Keratinocyte (primary cell): ENCODE measurements at regions not wholly inside any gene's neighbourhood (a gene's known extent, or its start where the extent isn't known, plus 50 kb on each side); places are given as distances from the start of the nearest gene placed in this dataset.

ENCODE experiments used
- DNase-seq: peaks from one replicate; pipeline ENCODE4 v3.0.0-alpha.2; 2011; ENCODE audit warnings: low read depth, missing footprints, low spot score
- FAIRE-seq: peaks from 2 replicates; lab custom pipeline; 2011; peaks lifted over from hg19 to GRCh38; lab: Jason Lieb, UNC
- H2AFZ ChIP-seq: 2 replicates; pipeline ENCODE4 v1.6.0; 2012; ENCODE audit warnings: low read length, control low read depth, inconsistent platforms; ENCODE audit not compliant: control insufficient read depth
- H3K27ac ChIP-seq: 2 replicates; pipeline ENCODE4 v1.5.1; 2011; ENCODE audit warnings: low read length; ENCODE audit not compliant: control insufficient read depth, insufficient read depth
- H3K27me3 ChIP-seq: 3 replicates; pipeline ENCODE4 v1.6.0; 2011; ENCODE audit warnings: low read length; ENCODE audit not compliant: control insufficient read depth, insufficient read depth; ENCODE audit errors: extremely low read depth
- H3K36me3 ChIP-seq, 2 experiments: 2 replicates in 1 of 2; 3 replicates in 1 of 2; pipeline ENCODE4 v1.5.1; 2011; ENCODE audit warnings: low read length in 2 of 2, mild to moderate bottlenecking in 1 of 2; ENCODE audit not compliant: control insufficient read depth in 2 of 2, insufficient read depth in 2 of 2; ENCODE audit errors: extremely low read depth in 1 of 2
- H3K4me1 ChIP-seq: 3 replicates; pipeline ENCODE4 v1.5.1; 2011; ENCODE audit warnings: low read length; ENCODE audit not compliant: control insufficient read depth, insufficient read depth; ENCODE audit errors: extremely low read depth
- H3K4me2 ChIP-seq: 3 replicates; pipeline ENCODE4 v1.6.0; 2011; ENCODE audit warnings: low read depth, low read length; ENCODE audit not compliant: control insufficient read depth, insufficient read depth; ENCODE audit errors: extremely low read depth
- H3K4me3 ChIP-seq, 3 experiments: fragments of 200-600 bp in 1 of 3; sonication (generic) in 1 of 3; 2 replicates in 2 of 3; 3 replicates in 1 of 3; pipeline ENCODE4 v1.5.1; 2011 to 2016; ENCODE audit warnings: low read length in 3 of 3, mild to moderate bottlenecking in 3 of 3, control low read depth in 2 of 3, inconsistent platforms in 1 of 3, low read depth in 1 of 3, mixed read lengths in 1 of 3, mixed run types in 1 of 3, moderate library complexity in 1 of 3; ENCODE audit not compliant: control insufficient read depth in 2 of 3, insufficient read depth in 2 of 3; ENCODE audit errors: extremely low read depth in 1 of 3
- H3K79me2 ChIP-seq: 2 replicates; pipeline ENCODE4 v1.6.0; 2012; ENCODE audit warnings: low read length; ENCODE audit not compliant: control insufficient read depth, insufficient read depth
- H3K9ac ChIP-seq: 3 replicates; pipeline ENCODE4 v1.6.0; 2011; ENCODE audit warnings: low read length; ENCODE audit not compliant: control insufficient read depth, insufficient read depth; ENCODE audit errors: extremely low read depth
- H3K9me1 ChIP-seq: 3 replicates; pipeline ENCODE4 v1.6.0; 2011; ENCODE audit warnings: low read length; ENCODE audit not compliant: control insufficient read depth, insufficient read depth; ENCODE audit errors: extremely low read depth
- H3K9me3 ChIP-seq: 2 replicates; pipeline ENCODE4 v1.5.1; 2012; ENCODE audit warnings: low read depth, low read length; ENCODE audit not compliant: control insufficient read depth
- H4K20me1 ChIP-seq: 3 replicates; pipeline ENCODE4 v1.6.0; 2011; ENCODE audit warnings: low read length; ENCODE audit not compliant: control insufficient read depth, insufficient read depth; ENCODE audit errors: extremely low read depth
- EZH2 ChIP-seq: IDR thresholded peaks from one replicate; pipeline ENCODE4 v1.6.1; 2012; ENCODE audit warnings: inconsistent platforms, mild to moderate bottlenecking, low read length, moderate library complexity
- dilution Hi-C: fragments of 300-500 bp; cut with MboI; formaldehyde crosslinking; loops from one replicate; pipeline ENCODE4 v1.7.0; 2020; ENCODE audit warnings: low sequenced_read_pairs; ENCODE audit not compliant: extremely low pct_ligation_motif_present
- TF ChIP-seq, protein P1 (sequence below), 3 experiments: IDR thresholded peaks in 1 of 3; conservative IDR thresholded peaks in 1 of 3; optimal IDR thresholded peaks in 1 of 3; 2 replicates in 2 of 3; 3 replicates in 1 of 3; pipeline versions ENCODE3 to v1.5.1; 2011; ENCODE audit warnings: low read length in 3 of 3, mild to moderate bottlenecking in 3 of 3, moderate library complexity in 2 of 3, control low read depth in 1 of 3, inconsistent platforms in 1 of 3; ENCODE audit not compliant: insufficient read depth in 2 of 3; ENCODE audit errors: extremely low read depth in 1 of 3

- no peaks in the 10 kb centered on the region for H3K36me3 ChIP-seq
- no peak for DNase-seq
- H2AFZ ChIP-seq = no peak overlapping the region
- H3K27me3 ChIP-seq = peaks cover 16% of the 10 kb centered on the region
- no peak for FAIRE-seq
- H3K9me3 ChIP-seq = no peaks in the 10 kb centered on the region
- no peaks in the 10 kb centered on the region for H4K20me1 ChIP-seq
- no peaks in the 10 kb centered on the region for H3K9me1 ChIP-seq
- H3K4me3 ChIP-seq = no peak overlapping the region
- H3K9ac ChIP-seq = no peak overlapping the region
- H3K4me2 ChIP-seq = no peak overlapping the region
- dilution Hi-C loops = no loop called here
- H3K27ac ChIP-seq = no peak overlapping the region
- no peaks in the 10 kb centered on the region for H3K79me2 ChIP-seq
- TF ChIP-seq, protein P1, sequence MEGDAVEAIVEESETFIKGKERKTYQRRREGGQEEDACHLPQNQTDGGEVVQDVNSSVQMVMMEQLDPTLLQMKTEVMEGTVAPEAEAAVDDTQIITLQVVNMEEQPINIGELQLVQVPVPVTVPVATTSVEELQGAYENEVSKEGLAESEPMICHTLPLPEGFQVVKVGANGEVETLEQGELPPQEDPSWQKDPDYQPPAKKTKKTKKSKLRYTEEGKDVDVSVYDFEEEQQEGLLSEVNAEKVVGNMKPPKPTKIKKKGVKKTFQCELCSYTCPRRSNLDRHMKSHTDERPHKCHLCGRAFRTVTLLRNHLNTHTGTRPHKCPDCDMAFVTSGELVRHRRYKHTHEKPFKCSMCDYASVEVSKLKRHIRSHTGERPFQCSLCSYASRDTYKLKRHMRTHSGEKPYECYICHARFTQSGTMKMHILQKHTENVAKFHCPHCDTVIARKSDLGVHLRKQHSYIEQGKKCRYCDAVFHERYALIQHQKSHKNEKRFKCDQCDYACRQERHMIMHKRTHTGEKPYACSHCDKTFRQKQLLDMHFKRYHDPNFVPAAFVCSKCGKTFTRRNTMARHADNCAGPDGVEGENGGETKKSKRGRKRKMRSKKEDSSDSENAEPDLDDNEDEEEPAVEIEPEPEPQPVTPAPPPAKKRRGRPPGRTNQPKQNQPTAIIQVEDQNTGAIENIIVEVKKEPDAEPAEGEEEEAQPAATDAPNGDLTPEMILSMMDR (optimal IDR thresholded peaks at IDR 0.05 in 1 of 3, IDR thresholded peaks at IDR 0.05 in 1 of 3, conservative IDR thresholded peaks at IDR 0.05 in 1 of 3; ENCODE audit: extremely low read depth in 1 of 3, insufficient read depth in 2 of 3, low read length in 3 of 3) = no peak
- no peak for TF ChIP-seq EZH2
- no peaks in the 10 kb centered on the region for H3K4me1 ChIP-seq
These were observed 74.3 kb upstream of the CTNNBL1 start for GRCh38 chr20:37619496-37619895.

DNA sequence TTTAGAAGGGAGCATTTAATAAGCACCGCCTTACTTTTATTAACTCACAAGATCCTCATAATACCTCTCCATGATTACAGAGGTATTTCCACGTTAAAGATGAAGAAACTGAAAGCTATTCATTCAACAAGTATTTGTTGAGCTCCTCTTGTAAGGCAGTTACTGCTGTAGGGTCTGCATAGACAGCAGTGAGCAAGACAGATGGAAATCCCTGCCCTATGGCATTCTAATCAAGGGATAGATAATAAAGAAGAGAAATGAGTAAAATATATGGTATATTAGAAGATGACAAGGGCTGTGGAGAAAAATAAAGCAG, 77.8 kb upstream of the CTNNBL1 start:
- Histone ChIP-seq H3K9me3 (no peaks in the 10 kb centered on the region), H4K20me1 (no peaks in the 10 kb centered on the region), H3K4me3 (no peak overlapping the region), H3K9me1 (no peaks in the 10 kb centered on the region), H2AFZ (no peak overlapping the region), H3K27me3 (peaks cover 7% of the 10 kb centered on the region), H3K4me2 (no peak overlapping the region), H3K79me2 (no peaks in the 10 kb centered on the region), H3K4me1 (no peaks in the 10 kb centered on the region), H3K36me3 (no peaks in the 10 kb centered on the region), H3K27ac (no peak overlapping the region), H3K9ac (no peak overlapping the region)
- FAIRE-seq (no peak), DNase-seq (no peak)
- dilution Hi-C loops = no loop called here
- TF ChIP-seq, protein P1 (optimal IDR thresholded peaks at IDR 0.05 in 1 of 3, IDR thresholded peaks at IDR 0.05 in 1 of 3, conservative IDR thresholded peaks at IDR 0.05 in 1 of 3; ENCODE audit: extremely low read depth in 1 of 3, insufficient read depth in 2 of 3, low read length in 3 of 3) = no peak
- TF ChIP-seq EZH2 = no peak
